GM18868 (cell line): ENCODE measurements at regions not wholly inside any gene's neighbourhood (a gene's known extent, or its start where the extent isn't known, plus 50 kb on each side); places are given as distances from the start of the nearest gene placed in this dataset.
"Not testable (repeated sequence)": the region's sequence is repeated elsewhere in the genome, so short reads cannot be mapped to it uniquely, and the experiment has no call there.

Source experiments
- ATAC-seq: cut with Tn5 transposase; IDR thresholded peaks from one replicate; pipeline ENCODE4 v1.9.1; 2021; ENCODE audit warnings: mild to moderate bottlenecking, moderate library complexity; ENCODE audit not compliant: unreplicated experiment

GRCh38 chr14:89699071-89699470, 255.5 kb downstream of the EFCAB11 start:
- no peak for ATAC-seq

GRCh38 chr14:89697281-89698060, 257.1 kb downstream of the EFCAB11 start:
- no peak for ATAC-seq

DNA sequence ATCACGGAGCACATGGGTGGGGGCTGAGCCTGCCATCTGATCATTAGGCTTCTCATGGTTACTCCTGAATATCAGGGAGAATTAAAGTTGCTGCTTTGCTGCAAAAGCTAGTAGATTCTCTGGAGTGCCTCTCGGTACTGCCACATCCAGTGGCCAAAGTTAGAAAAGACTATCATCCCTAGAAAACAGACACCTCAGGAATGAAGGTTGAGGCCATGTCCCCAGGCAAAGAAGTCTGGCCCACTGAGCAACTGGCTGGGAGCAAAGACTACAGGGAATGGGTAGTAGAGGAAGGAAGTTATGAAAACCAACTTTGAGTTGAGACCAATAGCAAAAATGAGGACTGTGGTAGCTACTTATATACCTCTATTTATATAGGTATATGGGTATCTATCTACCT, 258.7 kb downstream of the EFCAB11 start:
- no peak for ATAC-seq

DNA sequence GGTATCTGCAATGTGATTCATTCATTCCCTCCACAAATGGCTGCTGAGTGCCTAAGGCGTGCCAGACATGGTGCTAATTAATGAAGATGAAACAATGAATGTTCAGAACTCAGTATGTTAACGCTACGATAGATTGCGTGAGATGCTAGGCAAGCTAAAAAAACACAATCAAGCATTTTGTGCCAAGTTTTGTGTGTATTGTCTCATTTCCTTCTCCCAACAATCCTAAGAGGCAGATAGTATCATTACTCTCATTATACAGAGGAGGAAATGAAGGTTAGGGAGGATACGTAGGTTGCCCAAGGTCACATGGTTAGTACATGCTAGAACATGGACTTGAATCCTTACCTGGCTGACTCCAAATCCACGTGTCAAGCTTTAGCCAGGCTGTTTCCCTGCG, 264.4 kb downstream of the EFCAB11 start:
- no peak for ATAC-seq

GRCh38 chr14:89689711-89690110, 264.8 kb downstream of the EFCAB11 start:
- ATAC-seq, result not testable (repeated sequence)

DNA sequence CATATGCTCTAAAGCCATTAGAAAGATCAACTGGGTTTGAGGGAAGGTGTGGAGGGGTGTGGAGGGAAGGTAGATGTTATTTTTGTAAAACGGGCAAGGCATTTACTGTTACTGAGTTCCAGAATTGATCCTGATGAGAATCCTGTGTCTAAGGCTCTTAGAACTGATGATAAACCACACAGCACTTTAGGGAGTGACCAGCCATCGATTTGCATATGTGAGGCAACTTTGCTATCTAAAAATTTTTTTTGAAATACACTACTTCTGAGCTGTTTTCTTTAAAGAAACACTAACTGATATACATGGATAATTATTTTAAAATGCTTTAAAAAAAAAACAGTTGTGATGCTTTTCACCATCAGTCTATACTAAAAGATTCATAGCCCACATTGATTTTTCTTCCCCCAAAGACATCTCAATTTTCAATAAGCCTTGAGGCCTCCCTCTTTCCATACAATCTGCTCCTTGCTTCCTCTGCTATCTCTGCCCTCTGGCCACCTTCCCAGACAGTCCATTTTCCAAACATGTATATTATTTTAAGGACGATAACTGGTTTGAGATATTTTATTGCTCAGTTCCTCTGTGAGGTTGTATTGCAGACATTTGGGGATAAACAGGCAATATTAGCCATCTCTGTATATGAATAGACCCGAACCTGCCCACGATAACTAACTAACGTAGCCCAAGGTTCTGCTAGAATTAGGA, 265.9 kb downstream of the EFCAB11 start:
- no peak for ATAC-seq

DNA sequence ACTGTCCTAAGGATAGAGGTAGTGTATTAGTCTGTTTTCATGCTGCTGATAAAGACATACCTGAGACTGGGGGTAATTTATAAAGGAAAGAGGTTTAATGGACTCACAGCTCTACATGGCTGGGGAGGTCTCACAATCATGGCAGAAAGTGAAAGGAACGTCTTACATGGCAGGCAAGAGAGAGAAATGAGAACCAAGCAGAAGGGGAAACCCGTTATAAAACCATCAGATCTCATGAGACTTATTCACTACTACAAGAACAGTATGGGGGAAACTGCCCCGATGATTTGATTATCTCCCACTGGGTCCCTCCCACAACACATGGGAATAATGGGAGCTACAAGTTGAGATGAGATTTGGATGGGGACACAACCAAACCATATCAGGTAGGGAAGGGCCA, 267.4 kb downstream of the EFCAB11 start:
- not testable (repeated sequence) for ATAC-seq

GRCh38 chr14:89684139-89684538, 267.1 kb upstream of the FOXN3 start:
- ATAC-seq, result no peak

DNA sequence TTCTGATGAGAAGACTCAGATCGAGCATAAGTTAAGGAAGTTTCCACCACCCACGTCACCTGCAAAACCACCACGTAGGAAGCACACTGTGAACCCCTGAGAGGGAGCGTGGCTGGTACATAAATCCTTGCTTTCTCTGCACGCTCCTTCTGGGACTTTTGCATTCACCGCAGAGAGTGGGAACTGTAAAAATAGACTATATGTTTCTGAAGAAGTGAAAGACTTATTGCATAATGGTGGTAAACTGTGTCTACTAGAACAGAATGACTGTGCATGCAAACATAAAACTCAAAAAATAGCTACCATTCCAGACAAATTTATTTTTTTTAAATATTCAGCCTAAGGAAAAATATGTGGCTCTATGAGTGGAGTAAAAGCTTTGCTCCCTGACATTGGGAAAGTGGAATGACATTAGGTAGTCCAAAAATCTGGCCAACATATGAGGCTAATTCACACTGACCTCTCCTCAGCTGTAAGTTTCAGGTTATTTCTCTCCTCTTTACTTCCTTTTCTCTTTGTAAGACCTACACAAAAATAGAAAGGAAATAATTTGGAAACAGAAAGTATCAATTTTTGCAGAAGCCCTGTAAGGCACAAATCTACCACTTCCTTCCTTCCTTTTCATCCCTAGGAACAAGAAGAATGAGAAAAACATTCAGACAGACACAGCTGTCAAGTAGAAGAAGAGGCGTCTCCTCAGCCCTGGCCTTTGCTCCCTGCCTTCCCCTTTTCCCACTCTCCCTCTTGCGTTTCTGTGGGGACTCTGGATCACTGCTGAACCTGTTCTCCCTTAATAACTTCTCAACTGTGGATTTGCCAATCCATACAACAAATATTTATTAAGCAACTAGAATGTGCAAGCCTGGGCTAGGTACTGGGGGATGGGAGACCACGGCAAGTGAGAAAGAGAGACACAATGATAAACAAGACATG, 264.3 kb upstream of the FOXN3 start:
- ATAC-seq, result peak; percentile 90

- ATAC-seq, result no peak
Observed at GRCh38 chr14:89680156-89680555, 263.1 kb upstream of the FOXN3 start.

- no peak for ATAC-seq
Observed at GRCh38 chr14:89678768-89679167, 261.7 kb upstream of the FOXN3 start.

DNA sequence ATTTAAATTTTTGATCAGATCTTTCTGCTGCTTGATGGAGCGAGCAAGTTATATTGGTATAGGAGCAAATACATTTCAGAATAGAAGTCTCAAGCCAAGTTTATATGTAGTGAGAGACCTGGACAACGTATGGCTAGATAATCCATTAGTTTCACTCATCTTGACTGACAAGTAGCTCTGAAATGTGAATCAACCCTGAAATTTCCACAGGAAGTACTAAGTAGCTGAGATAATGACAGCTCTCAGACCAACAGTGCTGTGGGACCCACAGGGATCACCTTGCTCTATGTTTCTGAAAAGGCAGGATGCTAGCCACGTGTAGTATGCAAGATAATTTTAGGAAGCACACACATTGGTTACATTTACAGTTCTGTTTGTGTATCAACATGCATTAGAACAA, 258.6 kb upstream of the FOXN3 start:
- ATAC-seq, result no peak

DNA sequence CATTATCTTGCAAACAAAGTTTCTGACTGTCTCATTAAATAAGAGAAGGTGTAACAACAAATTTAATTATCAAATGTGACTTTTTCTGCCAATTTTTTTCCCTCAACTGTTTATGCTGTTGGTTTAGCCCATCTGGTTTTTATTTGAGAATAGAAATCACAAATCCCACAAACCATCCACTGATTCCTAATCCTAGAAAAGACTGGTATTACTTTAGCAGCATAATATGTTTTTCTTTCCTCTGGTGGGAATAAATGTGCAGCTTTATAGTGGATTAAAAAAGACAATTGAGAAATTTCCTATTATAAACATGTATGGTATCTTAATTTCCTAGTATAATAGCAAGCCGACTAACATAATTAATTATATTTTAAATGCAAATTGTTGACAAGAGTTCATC, 257.9 kb upstream of the FOXN3 start:
- no peak for ATAC-seq

- ATAC-seq, result no peak
Observed at GRCh38 chr14:89674240-89674639, 257.2 kb upstream of the FOXN3 start.

DNA sequence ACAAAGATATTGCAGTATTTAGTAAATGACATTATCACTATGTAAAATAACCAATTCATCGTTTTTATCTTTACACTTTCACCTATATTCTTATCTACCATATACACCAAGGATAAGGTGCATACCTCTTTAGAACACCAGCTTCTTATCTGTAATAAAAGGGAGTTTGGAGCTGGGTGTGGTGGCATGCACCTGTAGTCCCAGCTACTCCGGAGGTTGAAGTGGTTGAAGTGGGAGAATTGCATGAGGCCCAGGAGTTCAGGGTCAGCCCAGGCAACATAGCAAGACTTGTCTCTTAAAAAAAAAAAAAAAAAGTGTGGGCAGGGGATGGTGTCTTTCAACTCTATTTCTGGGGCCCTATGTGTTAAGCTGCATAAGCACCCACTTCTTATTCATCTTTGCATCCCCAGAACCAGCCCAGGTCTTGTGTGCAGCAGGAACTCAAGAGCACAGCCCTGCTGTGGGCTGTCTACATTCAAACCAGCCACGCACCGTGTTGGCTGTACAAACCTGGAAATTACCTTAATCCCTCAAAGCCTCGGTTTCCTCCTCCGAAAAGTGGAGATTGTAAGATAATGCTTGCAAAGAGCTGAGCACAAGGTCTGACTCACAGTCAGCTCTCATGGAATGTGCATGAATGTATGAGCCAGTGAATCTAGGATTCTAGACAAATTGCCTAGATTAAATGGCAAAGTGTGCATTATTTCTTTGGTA, 256.6 kb upstream of the FOXN3 start:
- no peak for ATAC-seq

DNA sequence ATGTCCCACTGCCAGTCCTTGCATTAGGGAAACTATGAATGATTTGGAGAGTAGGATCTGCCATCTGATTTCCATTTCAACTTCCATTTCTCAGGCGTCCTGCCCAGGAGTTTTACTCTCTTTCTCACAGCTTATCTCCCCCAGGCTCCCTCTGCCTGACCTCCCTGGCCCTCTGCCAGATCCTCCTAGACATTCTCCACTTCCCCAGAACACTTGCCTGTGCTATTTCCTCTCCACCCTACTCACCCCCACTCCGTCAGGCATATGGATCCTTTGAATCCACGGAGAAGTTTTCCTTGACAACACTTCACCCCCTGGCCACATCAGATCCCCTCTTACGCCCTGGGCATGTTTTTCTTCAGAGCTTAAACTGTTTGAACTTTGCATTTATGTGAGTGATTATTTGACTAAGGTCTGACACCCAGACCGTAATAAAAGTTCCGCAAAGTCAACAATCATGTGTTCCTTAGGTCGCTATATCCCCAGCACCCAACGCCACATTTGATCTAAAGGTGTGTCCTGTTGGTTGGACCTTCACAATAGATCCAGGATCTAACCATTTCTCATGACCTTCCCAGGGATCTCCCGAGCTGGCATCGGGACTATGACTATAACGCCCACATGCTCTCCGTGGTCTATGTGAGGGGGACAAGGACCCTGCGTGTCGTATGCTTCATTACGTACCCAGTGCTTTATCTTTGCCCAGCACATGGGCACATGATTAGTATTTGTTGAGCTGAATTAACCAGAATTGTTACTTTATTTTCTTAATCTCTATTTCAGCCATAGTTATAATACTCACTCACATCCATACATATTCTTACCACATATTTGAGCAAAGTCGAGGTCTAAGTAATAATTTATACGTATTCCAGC, 255.8 kb upstream of the FOXN3 start:
- ATAC-seq, result no peak

- no peak for ATAC-seq
Observed at GRCh38 chr14:89669193-89669592, 252.2 kb upstream of the FOXN3 start.

DNA sequence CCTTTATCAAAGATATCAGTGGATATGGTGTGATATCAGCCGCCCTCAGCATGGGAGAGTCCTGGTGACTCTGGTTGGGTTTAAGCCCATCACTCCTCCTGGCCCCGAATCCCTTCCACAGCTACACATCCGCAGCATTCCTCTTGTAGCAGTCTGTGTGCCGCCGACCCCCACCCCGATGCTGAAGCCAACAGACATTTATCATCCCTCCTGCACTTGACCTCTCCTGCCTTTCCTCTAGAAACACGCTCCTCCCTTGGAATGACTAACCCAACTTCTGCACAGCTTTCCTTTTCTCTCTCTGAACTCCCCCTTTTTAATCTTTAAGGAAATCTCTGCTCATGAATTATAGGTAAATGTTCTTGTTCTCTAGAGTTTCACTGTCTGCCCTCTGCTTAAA, 250.9 kb upstream of the FOXN3 start:
- no peak for ATAC-seq

DNA sequence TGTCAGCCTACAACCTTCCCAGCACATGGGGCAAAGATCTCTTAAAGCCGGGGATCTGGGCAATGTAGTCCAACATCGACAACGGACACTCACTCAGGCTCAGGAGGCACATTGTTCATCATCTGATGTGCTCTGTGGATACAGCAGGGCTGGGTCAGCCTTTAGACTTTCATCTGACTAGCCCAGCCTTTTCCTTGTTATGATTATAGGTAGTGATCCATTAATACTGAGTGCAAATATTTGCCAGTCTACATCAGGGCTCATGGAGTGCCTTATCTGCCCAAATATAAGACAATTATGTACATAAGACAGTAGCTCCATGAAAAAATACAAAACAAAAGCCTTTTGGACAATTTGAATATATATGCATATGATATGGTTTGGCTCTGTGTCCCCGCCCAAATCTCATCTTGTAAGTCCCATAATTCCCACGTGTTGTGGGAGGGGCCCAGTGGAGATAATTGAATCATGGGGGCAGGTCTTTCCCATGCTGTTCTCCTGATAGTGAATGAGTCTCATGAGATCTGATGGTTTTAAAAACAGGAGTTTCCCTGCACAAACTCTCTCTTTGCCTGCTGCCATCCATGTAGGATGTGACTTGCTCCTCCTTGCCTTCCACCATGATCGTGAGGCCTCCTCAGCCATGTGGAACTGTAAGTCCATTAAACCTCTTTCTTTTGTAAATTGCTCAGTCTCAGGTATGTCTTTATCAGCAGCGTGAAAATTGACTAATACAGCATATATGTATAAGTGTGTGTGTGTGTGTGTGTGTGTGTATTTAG, 248.5 kb upstream of the FOXN3 start:
- not testable (repeated sequence) for ATAC-seq
